ENCODE measurements at regions not wholly inside any gene's neighbourhood (a gene's known extent, or its start where the extent isn't known, plus 50 kb on each side); places are given as distances from the start of the nearest gene placed in this dataset.

DNA sequence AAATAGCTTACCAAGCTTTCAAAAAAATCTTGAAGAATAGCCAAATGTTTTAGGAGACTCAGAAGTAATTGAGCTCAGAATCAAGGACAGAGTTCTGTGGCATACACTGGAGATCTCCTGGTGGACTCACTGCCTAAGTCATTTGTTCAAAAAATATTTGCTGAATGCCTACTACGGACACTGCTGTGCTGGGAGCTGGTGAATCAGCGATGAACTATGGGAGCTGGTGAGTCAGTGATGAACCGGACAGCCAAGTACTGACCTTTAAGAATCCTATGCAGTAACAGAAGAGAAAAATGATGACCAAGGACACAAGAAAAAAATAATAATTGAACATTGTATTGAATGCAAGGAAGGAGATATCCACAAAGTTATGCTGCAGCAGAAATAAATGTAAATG lies 717.9 kb upstream of the CXADR start:
- no peak for DNase-seq

DNA sequence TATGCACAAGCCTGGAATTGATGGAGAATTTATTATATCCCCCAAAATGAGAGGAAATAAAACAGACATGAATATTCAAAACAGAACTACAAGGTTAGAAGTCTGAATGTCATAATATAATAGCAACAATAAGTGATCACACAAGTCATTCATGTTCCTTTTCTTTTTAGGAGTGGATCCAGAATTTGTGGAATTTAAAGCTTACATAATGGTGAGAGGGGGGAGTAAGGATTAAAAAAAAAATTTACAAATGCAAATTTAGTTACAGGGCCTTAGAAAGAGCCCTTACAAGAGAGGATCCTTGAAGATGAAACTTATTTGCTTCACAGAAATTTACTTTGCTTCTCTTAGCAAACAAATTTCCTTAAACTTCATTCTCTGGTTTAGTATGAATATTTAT lies 716.1 kb upstream of the CXADR start:
- no peak for DNase-seq

DNA sequence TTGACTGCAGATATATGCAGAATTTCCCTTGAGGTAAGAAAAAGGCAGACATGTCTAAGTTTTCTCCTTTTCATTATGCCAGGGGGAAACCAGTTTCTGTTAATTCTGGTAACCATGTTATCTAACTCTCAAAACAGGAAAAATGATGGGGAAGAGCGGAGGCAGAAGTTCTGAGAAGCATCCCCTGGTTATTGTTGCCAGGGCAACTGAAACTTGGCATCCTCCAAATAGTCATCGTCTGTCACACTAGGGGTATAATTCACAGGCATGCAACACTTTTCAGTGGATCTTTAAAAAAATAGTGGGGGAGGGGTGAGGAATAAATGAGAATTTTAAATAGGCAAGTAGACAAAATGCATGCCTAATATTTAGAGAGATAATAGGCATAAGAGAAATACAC lies 715.3 kb upstream of the CXADR start:
- no peak for DNase-seq

- DNase-seq = no peak
Measured at GRCh38 chr21:16797966-16798365, 714.9 kb upstream of the CXADR start.

GRCh38 chr21:16800536-16801275 lies 712.1 kb upstream of the CXADR start:
- DNase-seq = no peak

- DNase-seq = no peak
Measured at GRCh38 chr21:16811011-16811410, 701.8 kb upstream of the CXADR start.

DNA sequence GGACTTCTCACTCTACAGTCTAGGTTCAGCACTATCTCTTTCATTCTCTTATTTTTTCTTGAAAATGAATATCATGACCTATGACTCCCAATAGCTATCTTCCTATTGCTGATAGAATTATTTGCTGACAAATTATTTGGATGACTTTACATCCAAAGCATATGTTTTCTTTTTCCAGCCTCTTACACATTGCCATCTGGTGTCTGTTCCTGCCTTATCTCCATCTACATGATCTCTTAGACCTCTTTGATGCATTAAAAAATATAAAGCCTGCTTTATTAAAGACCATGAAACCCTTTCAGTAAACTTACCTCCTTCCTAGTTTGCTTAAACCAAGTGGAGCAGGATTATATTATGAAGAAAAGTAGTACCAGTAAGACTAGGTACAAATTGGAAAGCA lies 700.9 kb upstream of the CXADR start:
- no peak for DNase-seq

DNA sequence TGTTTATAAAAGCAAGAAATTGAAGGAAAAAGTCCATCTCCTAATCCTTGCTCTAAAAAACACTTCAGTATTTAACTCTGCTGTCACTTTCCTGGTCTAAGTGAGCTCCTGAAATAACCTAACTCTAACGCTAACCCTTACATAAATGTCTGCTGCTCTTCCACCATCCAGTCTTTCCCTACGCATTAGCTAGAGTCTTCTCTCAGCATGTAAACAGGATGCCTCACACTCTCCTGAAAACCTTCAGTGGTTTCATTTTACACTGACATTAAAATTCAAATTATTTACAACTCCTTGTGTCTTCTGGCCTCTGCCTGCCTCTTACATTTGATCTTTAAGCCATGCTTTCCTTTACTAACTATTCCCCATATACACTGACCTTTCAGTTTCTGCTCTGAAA lies 697.6 kb upstream of the CXADR start:
- DNase-seq = no peak

- DNase-seq = no peak
Measured at GRCh38 chr21:16821588-16821987, 691.3 kb upstream of the CXADR start.

DNA sequence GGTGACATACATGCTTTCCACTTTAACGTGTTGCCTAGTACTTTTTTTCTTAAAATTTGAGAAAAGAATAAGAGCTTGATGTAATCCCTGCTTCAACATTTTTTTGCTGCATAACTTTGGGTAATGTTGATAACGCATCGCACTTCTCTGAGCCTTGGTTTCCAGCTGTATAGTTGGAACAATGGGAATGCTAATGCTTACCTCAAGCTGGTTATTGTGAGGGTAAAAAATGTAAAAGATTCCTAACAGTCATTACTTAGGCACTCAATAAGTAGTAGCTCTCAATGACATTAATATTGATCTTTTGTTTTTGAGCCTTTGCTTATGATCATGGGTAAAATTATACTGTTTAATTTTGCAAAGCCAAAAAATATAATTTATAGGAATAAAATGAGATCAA lies 683.3 kb upstream of the CXADR start:
- DNase-seq = no peak

DNA sequence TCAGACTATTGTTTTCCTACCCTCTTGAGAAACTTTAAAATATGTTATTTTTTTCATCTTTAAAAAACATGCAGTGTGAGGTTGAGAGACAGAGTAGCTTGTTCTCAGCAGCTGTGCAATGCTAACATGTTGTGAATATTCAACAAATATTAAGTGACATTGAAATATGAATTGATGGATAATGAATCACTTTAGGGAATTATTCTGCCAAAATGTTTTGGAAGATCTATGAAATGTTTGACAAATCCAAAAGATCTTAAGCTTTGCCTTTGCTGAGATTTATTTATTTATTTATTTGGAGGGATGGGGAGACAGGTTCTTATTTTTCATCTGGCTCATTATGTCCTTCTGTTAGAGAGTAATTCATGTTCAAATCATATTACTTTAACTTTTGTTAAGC lies 680.1 kb upstream of the CXADR start:
- DNase-seq = no peak

DNA sequence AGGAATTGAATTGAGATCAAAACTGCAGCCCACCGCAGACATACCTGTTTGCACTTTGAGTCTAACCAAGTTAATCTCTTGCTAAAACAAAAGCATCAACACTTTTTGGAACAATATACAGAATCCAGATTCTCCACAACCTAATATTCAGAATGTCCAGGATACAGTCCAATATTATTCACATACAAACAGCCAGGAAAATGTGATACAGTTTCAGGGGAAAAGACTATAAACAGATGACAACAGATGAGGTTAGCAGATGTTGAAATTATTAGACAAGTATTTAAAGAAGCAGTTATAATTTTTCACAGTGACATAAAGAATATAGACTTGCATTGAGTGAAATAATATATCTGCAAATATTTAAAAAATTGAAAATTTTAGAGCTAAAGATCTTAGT lies 678.1 kb upstream of the CXADR start:
- no peak for DNase-seq

DNA sequence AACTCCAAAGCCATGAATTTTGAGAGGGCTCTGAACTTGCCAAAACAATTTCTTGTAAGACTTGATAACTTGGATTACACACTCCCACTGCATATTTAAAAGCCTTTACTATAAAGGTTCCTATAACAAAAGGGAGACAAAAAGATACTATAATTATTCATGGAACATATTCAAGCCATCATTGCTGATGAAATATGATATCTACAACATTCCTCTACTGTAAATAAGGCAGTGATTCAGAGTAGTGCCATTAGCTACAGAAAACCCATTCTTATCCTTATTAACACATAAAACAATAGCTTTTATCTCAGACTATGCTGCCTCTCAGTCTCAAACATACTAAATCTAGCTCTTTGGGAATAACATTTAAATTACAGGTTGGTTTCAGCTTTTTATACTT lies 675.5 kb upstream of the CXADR start:
- DNase-seq = no peak

GRCh38 chr21:16837721-16838120 lies 675.1 kb upstream of the CXADR start:
- DNase-seq = no peak

- DNase-seq = no peak
Measured at GRCh38 chr21:16838331-16838730, 674.5 kb upstream of the CXADR start.

- DNase-seq = no peak
Measured at GRCh38 chr21:16840538-16840937, 672.3 kb upstream of the CXADR start.

GRCh38 chr21:16841975-16842695 lies 670.7 kb upstream of the CXADR start:
- DNase-seq = no peak

- DNase-seq = no peak
Measured at GRCh38 chr21:16842696-16843035, 670.2 kb upstream of the CXADR start.

GRCh38 chr21:16847211-16847610 lies 665.6 kb upstream of the CXADR start:
- DNase-seq = no peak

DNA sequence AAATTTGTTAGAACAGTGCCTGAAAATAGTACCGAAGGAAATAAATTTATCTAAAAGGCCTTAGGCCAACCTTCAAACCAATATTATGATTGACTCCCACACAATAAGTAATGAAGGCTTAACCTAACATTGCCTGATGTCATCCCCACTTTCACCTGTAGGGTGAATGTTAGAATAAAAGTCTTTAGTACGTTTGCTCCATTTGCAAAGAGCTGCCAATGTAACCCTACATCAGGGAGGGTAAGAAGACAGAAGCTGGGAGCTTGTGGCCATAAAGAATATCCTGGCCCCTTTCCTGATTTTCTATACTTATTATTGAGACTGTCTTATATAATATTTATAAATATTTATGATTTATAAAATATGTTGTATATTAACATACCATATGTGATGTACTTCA lies 661.8 kb upstream of the CXADR start:
- DNase-seq = no peak

GRCh38 chr21:16855164-16855667 lies 657.6 kb upstream of the CXADR start:
- DNase-seq = no peak

GRCh38 chr21:16863362-16863905 lies 649.4 kb upstream of the CXADR start:
- no peak for DNase-seq

DNA sequence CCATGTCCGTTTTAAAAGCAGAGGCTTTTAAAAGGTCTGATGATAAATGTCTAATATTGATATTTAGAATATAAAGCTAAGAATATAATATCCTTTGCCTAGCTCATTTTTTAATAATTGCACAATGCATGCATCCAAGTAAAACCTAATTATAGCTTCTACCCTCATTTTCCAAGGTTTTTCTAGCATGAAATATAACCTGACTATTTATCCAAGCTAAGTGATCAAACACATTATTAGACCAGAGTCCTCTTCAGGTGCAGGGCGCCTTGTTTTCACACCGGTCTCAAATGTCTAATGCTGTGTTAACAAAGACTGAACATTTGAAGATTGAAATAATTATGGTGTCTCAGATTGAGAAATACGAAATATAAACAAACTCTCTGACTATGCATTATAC lies 648.9 kb upstream of the CXADR start:
- DNase-seq = no peak

DNA sequence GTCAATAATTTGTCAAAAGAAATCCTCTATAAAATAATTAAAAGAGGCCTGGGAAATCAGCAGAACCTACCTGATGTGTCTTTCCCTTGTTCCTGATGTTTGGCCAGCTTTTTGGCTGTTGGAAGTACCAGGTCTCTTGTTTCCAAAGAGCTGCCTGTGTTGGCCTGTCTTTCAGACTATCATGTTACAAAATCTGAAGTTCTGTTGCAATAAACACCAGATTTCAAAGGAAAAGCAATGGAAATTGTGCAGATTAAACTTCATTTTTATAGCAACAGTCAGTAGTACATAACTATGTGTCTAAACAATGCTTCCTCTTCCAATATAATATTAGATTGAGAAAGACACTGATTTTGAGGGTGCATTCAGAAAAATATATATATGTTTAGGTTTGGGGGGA lies 647.2 kb upstream of the CXADR start:
- DNase-seq = no peak
